GM21447 (cell line): ENCODE measurements at regions not wholly inside any gene's neighbourhood (a gene's known extent, or its start where the extent isn't known, plus 50 kb on each side); places are given as distances from the start of the nearest gene placed in this dataset.
"Not testable (repeated sequence)": the region's sequence is repeated elsewhere in the genome, so short reads cannot be mapped to it uniquely, and the experiment has no call there.

Source experiments
- ATAC-seq: cut with Tn5 transposase; IDR thresholded peaks from one replicate; pipeline ENCODE4 v1.9.1; 2021; ENCODE audit not compliant: unreplicated experiment

- ATAC-seq, result not testable (repeated sequence)
Observed at GRCh38 chr15:22200417-22200816, 120.1 kb downstream of the OR4M2 start.

- not testable (repeated sequence) for ATAC-seq
Observed at GRCh38 chr15:22201993-22202659, 121.8 kb downstream of the OR4M2 start.

- ATAC-seq, result not testable (repeated sequence)
Observed at GRCh38 chr15:22203208-22203607, 122.9 kb downstream of the OR4M2 start.

- not testable (repeated sequence) for ATAC-seq
Observed at GRCh38 chr15:22209086-22209485, 128.8 kb downstream of the OR4M2 start.

- not testable (repeated sequence) for ATAC-seq
Observed at GRCh38 chr15:22222596-22222995, 142.3 kb downstream of the OR4M2 start.

- no peak for ATAC-seq
Observed at GRCh38 chr15:22224241-22224671, 143.9 kb downstream of the OR4M2 start.

GRCh38 chr15:22224961-22225360 lies 144.6 kb downstream of the OR4M2 start:
- ATAC-seq, result not testable (repeated sequence)

- ATAC-seq, result no peak
Observed at GRCh38 chr15:22226034-22226790, 145.9 kb downstream of the OR4M2 start.

- ATAC-seq, result no peak
Observed at GRCh38 chr15:22227411-22228100, 147.2 kb downstream of the OR4M2 start.

- ATAC-seq, result no peak
Observed at GRCh38 chr15:22228101-22228762, 147.9 kb downstream of the OR4M2 start.

GRCh38 chr15:22229990-22230819 lies 149.9 kb downstream of the OR4M2 start:
- ATAC-seq, result no peak

- no peak for ATAC-seq
Observed at GRCh38 chr15:22231603-22232002, 151.3 kb downstream of the OR4M2 start.

- ATAC-seq, result no peak
Observed at GRCh38 chr15:22232675-22233074, 152.3 kb downstream of the OR4M2 start.

- ATAC-seq, result not testable (repeated sequence)
Observed at GRCh38 chr15:22235261-22235930, 155.1 kb downstream of the OR4M2 start.

GRCh38 chr15:22236469-22236868 lies 156.1 kb downstream of the OR4M2 start:
- ATAC-seq, result no peak

GRCh38 chr15:22237891-22238275 lies 157.6 kb downstream of the OR4M2 start:
- no peak for ATAC-seq

GRCh38 chr15:22238276-22238958 lies 158.1 kb downstream of the OR4M2 start:
- ATAC-seq, result not testable (repeated sequence)

- not testable (repeated sequence) for ATAC-seq
Observed at GRCh38 chr15:22238959-22239805, 158.9 kb downstream of the OR4M2 start.
